Pancreas (tissue), 10 donors: ENCODE measurements at regions not wholly inside any gene's neighbourhood (a gene's known extent, or its start where the extent isn't known, plus 50 kb on each side); places are given as distances from the start of the nearest gene placed in this dataset.

Experiments used
- ATAC-seq, 4 donors: fragments of 200-7000 bp; cut with Tn5 transposase; one replicate each; pipeline versions ENCODE4 v1.8.0 to v1.9.1; 2020; ENCODE audit warnings: mild to moderate bottlenecking in 4 of 4, moderate library complexity in 4 of 4
- DNase-seq, 6 donors: peaks; one replicate each; pipeline ENCODE4 v3.0.0-alpha.2; 2020
- FAIRE-seq: peaks from 2 replicates; lab custom pipeline; 2012; peaks lifted over from hg19 to GRCh38; lab: Jason Lieb, UNC
- H3K27ac ChIP-seq, 4 donors: fragments of 200-600 bp; sonication (generic); 1 replicate in 3 of 4; 2 replicates in 1 of 4; pipeline versions ENCODE4 v1.5.0 to v1.8.0; 2020
- H3K27me3 ChIP-seq, 4 donors: fragments of 200-600 bp; one replicate each; pipeline ENCODE4 v1.8.0; 2021
- H3K36me3 ChIP-seq, 3 donors: fragments of 200-600 bp; sonication (generic) in 1 of 3; one replicate each; pipeline versions ENCODE4 v1.5.0 to v1.8.0; 2020 to 2021
- H3K4me1 ChIP-seq, 3 donors: fragments of 200-600 bp; one replicate each; pipeline ENCODE4 v1.8.0; 2021
- H3K4me3 ChIP-seq, 4 donors: fragments of 200-600 bp; sonication (generic) in 2 of 4; one replicate each; pipeline versions ENCODE4 v1.5.0 to v1.8.0; 2020 to 2021
- H3K9me3 ChIP-seq, 4 donors: fragments of 200-600 bp; one replicate each; pipeline ENCODE4 v1.8.0; 2021
- CTCF ChIP-seq, 4 donors: fragments of 200-600 bp; sonication (generic) in 3 of 4; IDR thresholded peaks; one replicate each; pipeline versions ENCODE4 v1.5.0 to v1.8.0; 2021; ENCODE audit warnings: antibody characterized with exemption in 4 of 4
- WGBS, 2 donors: extraction: QIAGEN DNeasy Blood & Tissue Kit; methylation state at CpG; one replicate each; pipeline ENCODE4 v1.1.7; 2013; 5-methylcytosine and 5-hydroxymethylcytosine counted together
- intact Hi-C, 3 donors: fragments of 100-400 bp; cut with DNase I; formaldehyde crosslinking; loops; one replicate each; pipeline versions ENCODE4 v1.11.1 to v1.14.2; 2022
- donor health status: healthy with polysubstance abuse.
- donor health status: DM: no; HTN: no; CAD: no; lungs with moderate emphysema.
- donor health status: DM: no; HTN: no; CAD: no.
- donor health status: control.
- donor health status: control.
- donor health status: Bipolar disorder and iron deficiency.
- donor health status: DM: yes; HTN: yes; CAD: no.
- donor health status: DM: no; HTN: no; CAD: no.
- donor health status: DM: no; HTN: no; CAD: no.
- donor health status: DM: yes; HTN: yes; CAD: no.

DNA sequence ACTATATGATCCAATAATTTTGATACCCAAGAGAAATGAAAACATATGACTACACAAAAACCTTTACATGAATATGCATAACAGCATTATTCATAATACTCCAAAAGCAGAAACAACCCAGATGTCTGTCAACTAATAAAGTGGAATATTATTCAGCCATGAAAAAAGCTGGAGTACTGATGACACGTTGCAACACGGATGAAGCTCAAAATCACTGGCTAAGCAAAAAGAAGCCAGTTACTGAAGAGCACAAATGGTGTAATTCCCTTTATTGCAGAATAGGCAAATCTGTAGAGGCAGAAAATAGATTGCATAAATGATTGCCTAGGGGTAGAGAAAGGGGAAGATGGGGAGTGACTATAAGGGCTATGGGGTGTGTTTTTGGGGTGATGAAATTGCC lies 117.6 kb upstream of the FGF3 start:
- Histone ChIP-seq H3K36me3 (no peaks in the 10 kb centered on the region), H3K4me3 (no peak overlapping the region), H3K27me3 (no peaks in the 10 kb centered on the region), H3K9me3 (no peaks in the 10 kb centered on the region), H3K27ac (no peak overlapping the region), H3K4me1 (no peaks in the 10 kb centered on the region)
- FAIRE-seq (no peak), ATAC-seq (no peak), DNase-seq (no peak)
- intact Hi-C loops: no loop called here
- 59 to 88% methylated on average over 2 of the region's 2 CpGs for WGBS, 2 donors
- no peak for TF ChIP-seq CTCF (IDR thresholded peaks at IDR 0.05)

DNA sequence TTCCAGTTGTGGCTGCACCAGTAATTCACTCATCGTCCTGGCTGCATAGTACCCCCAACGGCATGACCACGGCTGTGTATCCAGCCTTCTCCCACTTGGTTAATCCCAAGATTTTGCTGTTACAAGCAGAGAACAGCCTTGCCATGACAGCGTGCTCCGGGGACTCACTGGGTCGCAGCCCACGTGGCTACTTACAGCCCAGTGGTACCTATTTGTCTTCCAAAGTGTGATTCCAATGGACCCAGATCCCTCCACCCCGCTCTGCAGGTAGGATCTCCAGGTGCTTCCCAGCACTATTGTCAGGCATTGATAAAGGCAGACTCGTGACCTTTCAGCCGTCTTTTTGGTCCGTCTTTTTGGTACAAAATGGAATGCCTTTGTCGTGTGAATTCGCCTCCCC lies 119.0 kb upstream of the FGF3 start:
- intact Hi-C loops: no loop called here

GRCh38 chr11:69939551-69940245 lies 120.5 kb upstream of the FGF3 start:
- ATAC-seq: peak; percentile 69 to 94 (median 88)
- intact Hi-C loops: no loop called here

More for the DNA sequence above, 119.0 kb upstream of the FGF3 start:
- no peak overlapping the region for H3K4me3 ChIP-seq
- ATAC-seq (no peak), FAIRE-seq (no peak), DNase-seq (peak in 2 of 6 donors; percentile 11 to 17)
- WGBS, 2 donors: 77 to 87% methylated on average over 13 of the region's 13 CpGs
- TF ChIP-seq CTCF (IDR thresholded peaks at IDR 0.05): no peak
- no peaks in the 10 kb centered on the region for H3K4me1 ChIP-seq
- H3K27me3 ChIP-seq: no peaks in the 10 kb centered on the region
- no peaks in the 10 kb centered on the region for H3K9me3 ChIP-seq
- no peak overlapping the region for H3K27ac ChIP-seq
- H3K36me3 ChIP-seq: no peaks in the 10 kb centered on the region

DNA sequence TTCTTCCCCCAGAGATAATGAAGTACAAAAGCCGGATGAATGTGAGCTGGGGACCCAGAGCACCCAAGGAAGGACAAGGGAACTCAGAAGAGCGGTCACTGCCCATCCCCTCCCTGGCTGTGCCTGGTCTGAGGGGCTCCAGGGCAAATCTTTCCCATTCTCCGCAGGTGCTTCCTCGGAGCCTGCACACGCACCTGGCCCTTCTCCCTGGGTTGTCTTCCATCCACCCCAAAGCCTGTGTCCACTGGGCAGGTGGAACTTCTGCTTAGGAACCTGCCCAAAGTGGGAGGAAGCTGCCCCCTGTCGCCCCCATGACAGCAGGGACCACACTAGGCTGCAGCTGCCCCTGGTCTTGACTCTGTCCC lies 121.0 kb upstream of the FGF3 start:
- 54 to 55% methylated on average over 6 of the region's 6 CpGs for WGBS, 2 donors
- Histone ChIP-seq H3K27ac (peak overlapping the region in 3 of 4 donors; percentile 60 to 69 (median 64)), H3K27me3 (no peaks in the 10 kb centered on the region), H3K4me3 (no peak overlapping the region), H3K4me1 (no peaks in the 10 kb centered on the region), H3K9me3 (no peaks in the 10 kb centered on the region), H3K36me3 (no peaks in the 10 kb centered on the region)
- intact Hi-C loops: no loop called here
- FAIRE-seq (no peak), ATAC-seq (no peak), DNase-seq (peak in 2 of 6 donors; percentile 14 to 19)
- TF ChIP-seq CTCF (IDR thresholded peaks at IDR 0.05): no peak

More at GRCh38 chr11:69939551-69940245, 120.5 kb upstream of the FGF3 start:
- Histone ChIP-seq H3K4me1 (no peaks in the 10 kb centered on the region), H3K4me3 (no peak overlapping the region), H3K27ac (peak overlapping the region in 3 of 4 donors; percentile 60 to 69 (median 64)), H3K36me3 (no peaks in the 10 kb centered on the region), H3K27me3 (no peaks in the 10 kb centered on the region), H3K9me3 (no peaks in the 10 kb centered on the region)
- FAIRE-seq (no peak), DNase-seq (peak in 4 of 6 donors; percentile 31 to 62 (median 46))
- 13% methylated on average over 28 of the region's 28 CpGs for WGBS, 2 donors
- no peak for TF ChIP-seq CTCF (IDR thresholded peaks at IDR 0.05)
